Keratinocyte (primary cell): ENCODE measurements at regions not wholly inside any gene's neighbourhood (a gene's known extent, or its start where the extent isn't known, plus 50 kb on each side); places are given as distances from the start of the nearest gene placed in this dataset.

ENCODE experiments used
- DNase-seq: peaks from one replicate; pipeline ENCODE4 v3.0.0-alpha.2; 2011; ENCODE audit warnings: low read depth, missing footprints, low spot score
- FAIRE-seq: peaks from 2 replicates; lab custom pipeline; 2011; peaks lifted over from hg19 to GRCh38; lab: Jason Lieb, UNC
- H2AFZ ChIP-seq: 2 replicates; pipeline ENCODE4 v1.6.0; 2012; ENCODE audit warnings: low read length, control low read depth, inconsistent platforms; ENCODE audit not compliant: control insufficient read depth
- H3K27ac ChIP-seq: 2 replicates; pipeline ENCODE4 v1.5.1; 2011; ENCODE audit warnings: low read length; ENCODE audit not compliant: control insufficient read depth, insufficient read depth
- H3K27me3 ChIP-seq: 3 replicates; pipeline ENCODE4 v1.6.0; 2011; ENCODE audit warnings: low read length; ENCODE audit not compliant: control insufficient read depth, insufficient read depth; ENCODE audit errors: extremely low read depth
- H3K36me3 ChIP-seq, 2 experiments: 2 replicates in 1 of 2; 3 replicates in 1 of 2; pipeline ENCODE4 v1.5.1; 2011; ENCODE audit warnings: low read length in 2 of 2, mild to moderate bottlenecking in 1 of 2; ENCODE audit not compliant: control insufficient read depth in 2 of 2, insufficient read depth in 2 of 2; ENCODE audit errors: extremely low read depth in 1 of 2
- H3K4me1 ChIP-seq: 3 replicates; pipeline ENCODE4 v1.5.1; 2011; ENCODE audit warnings: low read length; ENCODE audit not compliant: control insufficient read depth, insufficient read depth; ENCODE audit errors: extremely low read depth
- H3K4me2 ChIP-seq: 3 replicates; pipeline ENCODE4 v1.6.0; 2011; ENCODE audit warnings: low read depth, low read length; ENCODE audit not compliant: control insufficient read depth, insufficient read depth; ENCODE audit errors: extremely low read depth
- H3K4me3 ChIP-seq, 3 experiments: fragments of 200-600 bp in 1 of 3; sonication (generic) in 1 of 3; 2 replicates in 2 of 3; 3 replicates in 1 of 3; pipeline ENCODE4 v1.5.1; 2011 to 2016; ENCODE audit warnings: low read length in 3 of 3, mild to moderate bottlenecking in 3 of 3, control low read depth in 2 of 3, inconsistent platforms in 1 of 3, low read depth in 1 of 3, mixed read lengths in 1 of 3, mixed run types in 1 of 3, moderate library complexity in 1 of 3; ENCODE audit not compliant: control insufficient read depth in 2 of 3, insufficient read depth in 2 of 3; ENCODE audit errors: extremely low read depth in 1 of 3
- H3K79me2 ChIP-seq: 2 replicates; pipeline ENCODE4 v1.6.0; 2012; ENCODE audit warnings: low read length; ENCODE audit not compliant: control insufficient read depth, insufficient read depth
- H3K9ac ChIP-seq: 3 replicates; pipeline ENCODE4 v1.6.0; 2011; ENCODE audit warnings: low read length; ENCODE audit not compliant: control insufficient read depth, insufficient read depth; ENCODE audit errors: extremely low read depth
- H3K9me1 ChIP-seq: 3 replicates; pipeline ENCODE4 v1.6.0; 2011; ENCODE audit warnings: low read length; ENCODE audit not compliant: control insufficient read depth, insufficient read depth; ENCODE audit errors: extremely low read depth
- H3K9me3 ChIP-seq: 2 replicates; pipeline ENCODE4 v1.5.1; 2012; ENCODE audit warnings: low read depth, low read length; ENCODE audit not compliant: control insufficient read depth
- H4K20me1 ChIP-seq: 3 replicates; pipeline ENCODE4 v1.6.0; 2011; ENCODE audit warnings: low read length; ENCODE audit not compliant: control insufficient read depth, insufficient read depth; ENCODE audit errors: extremely low read depth
- CTCF ChIP-seq, 3 experiments: IDR thresholded peaks in 1 of 3; conservative IDR thresholded peaks in 1 of 3; optimal IDR thresholded peaks in 1 of 3; 2 replicates in 2 of 3; 3 replicates in 1 of 3; pipeline versions ENCODE3 to v1.5.1; 2011; ENCODE audit warnings: low read length in 3 of 3, mild to moderate bottlenecking in 3 of 3, moderate library complexity in 2 of 3, control low read depth in 1 of 3, inconsistent platforms in 1 of 3; ENCODE audit not compliant: insufficient read depth in 2 of 3; ENCODE audit errors: extremely low read depth in 1 of 3
- EZH2 ChIP-seq: IDR thresholded peaks from one replicate; pipeline ENCODE4 v1.6.1; 2012; ENCODE audit warnings: inconsistent platforms, mild to moderate bottlenecking, low read length, moderate library complexity
- dilution Hi-C: fragments of 300-500 bp; cut with MboI; formaldehyde crosslinking; loops from one replicate; pipeline ENCODE4 v1.7.0; 2020; ENCODE audit warnings: low sequenced_read_pairs; ENCODE audit not compliant: extremely low pct_ligation_motif_present

DNA sequence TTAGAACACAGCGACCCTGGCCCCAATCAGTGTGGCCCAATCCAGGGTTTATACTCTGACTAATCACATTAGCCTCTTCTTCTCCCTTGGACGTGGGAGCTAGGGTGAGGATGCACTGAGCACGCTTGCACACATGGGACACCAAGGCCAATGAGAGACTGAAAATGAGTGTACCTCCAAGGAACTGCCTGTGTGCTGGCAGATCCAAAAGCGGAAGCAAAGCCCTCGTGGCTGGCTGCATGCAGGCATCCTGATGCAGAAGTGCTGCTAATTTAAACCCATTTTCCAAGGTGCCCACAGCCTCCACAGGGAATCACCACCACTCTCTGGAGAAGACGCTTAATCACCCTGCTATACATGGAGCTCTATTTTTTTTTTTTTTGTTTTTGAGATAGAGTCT is 375.3 kb upstream of the XYLT1 start:
- Histone ChIP-seq H3K9me3 (no peaks in the 10 kb centered on the region), H3K27ac (no peak overlapping the region), H3K79me2 (no peaks in the 10 kb centered on the region), H3K9me1 (no peaks in the 10 kb centered on the region), H3K36me3 (no peaks in the 10 kb centered on the region), H3K4me2 (no peak overlapping the region), H4K20me1 (no peaks in the 10 kb centered on the region), H3K9ac (no peak overlapping the region), H2AFZ (no peak overlapping the region), H3K4me3 (no peak overlapping the region), H3K27me3 (no peaks in the 10 kb centered on the region), H3K4me1 (no peaks in the 10 kb centered on the region)
- DNase-seq (no peak), FAIRE-seq (no peak)
- TF ChIP-seq EZH2 (no peak), CTCF (optimal IDR thresholded peaks at IDR 0.05 in 1 of 3, IDR thresholded peaks at IDR 0.05 in 1 of 3, conservative IDR thresholded peaks at IDR 0.05 in 1 of 3; ENCODE audit: extremely low read depth in 1 of 3, insufficient read depth in 2 of 3, low read length in 3 of 3) (no peak)
- dilution Hi-C loops, result no loop called here

DNA sequence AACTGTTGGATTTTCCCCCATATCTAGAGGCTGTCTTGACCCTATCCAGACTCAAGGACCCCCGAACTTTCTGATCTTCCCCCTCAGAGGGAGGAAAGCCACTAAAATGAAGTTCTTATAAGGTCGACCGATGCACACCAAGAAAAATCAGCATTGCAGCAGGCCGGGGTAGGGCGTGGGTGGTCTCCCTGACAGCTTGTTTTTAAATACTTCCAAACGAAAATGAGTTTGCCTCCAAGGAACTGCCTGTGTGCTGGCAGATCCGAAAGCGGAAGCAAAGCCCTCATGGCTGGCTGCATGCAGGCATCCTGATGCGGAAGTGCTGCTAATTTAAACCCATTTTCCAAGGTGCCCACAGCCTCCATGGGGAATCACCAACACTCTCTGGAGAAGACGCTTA is 374.3 kb upstream of the XYLT1 start:
- H3K9me1 ChIP-seq, result no peaks in the 10 kb centered on the region
- no peak overlapping the region for H3K27ac ChIP-seq
- DNase-seq (no peak), FAIRE-seq (no peak)
- H3K36me3 ChIP-seq, result no peaks in the 10 kb centered on the region
- H3K9ac ChIP-seq, result no peak overlapping the region
- H3K27me3 ChIP-seq, result no peaks in the 10 kb centered on the region
- TF ChIP-seq CTCF (optimal IDR thresholded peaks at IDR 0.05 in 1 of 3, IDR thresholded peaks at IDR 0.05 in 1 of 3, conservative IDR thresholded peaks at IDR 0.05 in 1 of 3; ENCODE audit: extremely low read depth in 1 of 3, insufficient read depth in 2 of 3, low read length in 3 of 3), result no peak
- no peak for TF ChIP-seq EZH2
- dilution Hi-C loops, result no loop called here
- H3K4me2 ChIP-seq, result no peak overlapping the region
- H3K4me1 ChIP-seq, result no peaks in the 10 kb centered on the region
- H2AFZ ChIP-seq, result no peak overlapping the region
- no peaks in the 10 kb centered on the region for H4K20me1 ChIP-seq
- no peak overlapping the region for H3K4me3 ChIP-seq
- no peaks in the 10 kb centered on the region for H3K9me3 ChIP-seq
- no peaks in the 10 kb centered on the region for H3K79me2 ChIP-seq
